HG02588 (cell line): ENCODE measurements at regions not wholly inside any gene's neighbourhood (a gene's known extent, or its start where the extent isn't known, plus 50 kb on each side); places are given as distances from the start of the nearest gene placed in this dataset.

ENCODE experiments used
- ATAC-seq: cut with Tn5 transposase; IDR thresholded peaks from one replicate; pipeline ENCODE4 v1.9.1; 2021; ENCODE audit warnings: mild to moderate bottlenecking, moderate library complexity; ENCODE audit not compliant: unreplicated experiment

GRCh38 chr12:92213166-92213565 lies 67.5 kb upstream of the BTG1 start:
- ATAC-seq = no peak

- no peak for ATAC-seq
Measured at GRCh38 chr12:92210071-92210470, 64.4 kb upstream of the BTG1 start.

GRCh38 chr12:92208613-92209121 lies 63.0 kb upstream of the BTG1 start:
- peak; percentile 60 for ATAC-seq

- no peak for ATAC-seq
Measured at GRCh38 chr12:92206596-92206995, 61.0 kb upstream of the BTG1 start.

GRCh38 chr12:92206011-92206410 lies 60.4 kb upstream of the BTG1 start:
- ATAC-seq = no peak

- ATAC-seq = no peak
Measured at GRCh38 chr12:92199819-92200576, 54.4 kb upstream of the BTG1 start.

GRCh38 chr12:92197815-92198214 lies 52.2 kb upstream of the BTG1 start:
- ATAC-seq = no peak

- no peak for ATAC-seq
Measured at GRCh38 chr12:92196368-92196767, 50.7 kb upstream of the BTG1 start.
